ES-I3 (cell line): ENCODE measurements at regions not wholly inside any gene's neighbourhood (a gene's known extent, or its start where the extent isn't known, plus 50 kb on each side); places are given as distances from the start of the nearest gene placed in this dataset.

Source experiments
- H3K36me3 ChIP-seq: 2 replicates; pipeline ENCODE4 v1.6.1; 2013; ENCODE audit warnings: mild to moderate bottlenecking, low read length, control low read depth, moderate library complexity; ENCODE audit not compliant: insufficient read depth
- H3K4me1 ChIP-seq: 2 replicates; pipeline ENCODE4 v1.6.1; 2013; ENCODE audit warnings: mild to moderate bottlenecking, control low read depth, low read length; ENCODE audit not compliant: insufficient read depth
- H3K9ac ChIP-seq: 2 replicates; pipeline ENCODE4 v1.6.1; 2013; ENCODE audit warnings: low read depth, mild to moderate bottlenecking, low read length, moderate library complexity
- H3K9me3 ChIP-seq: 2 replicates; pipeline ENCODE4 v1.6.1; 2013; ENCODE audit warnings: mild to moderate bottlenecking, low read length, moderate library complexity; ENCODE audit not compliant: control insufficient read depth, insufficient read depth

DNA sequence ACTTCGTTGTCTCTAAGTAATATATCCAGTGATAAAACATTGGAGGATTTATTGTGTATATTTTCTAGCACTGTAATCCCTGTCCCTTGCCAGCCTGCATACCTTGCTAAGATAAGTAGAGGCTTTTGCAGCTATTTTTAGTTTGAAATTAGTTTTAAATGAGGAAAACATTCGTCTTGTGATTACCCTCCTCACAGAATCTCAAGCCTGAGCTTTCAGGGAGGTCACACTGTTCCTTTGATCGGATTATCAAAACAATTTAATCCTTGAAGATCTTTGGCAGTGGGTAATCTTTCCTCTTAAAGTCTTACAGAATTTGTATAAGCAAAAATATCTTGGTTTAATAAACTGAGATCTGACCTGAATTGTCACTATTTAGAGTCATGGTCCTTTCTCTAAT lies 897.0 kb upstream of the CELF2 start:
- Histone ChIP-seq H3K4me1 (no peaks in the 10 kb centered on the region), H3K9ac (no peak overlapping the region), H3K9me3 (no peaks in the 10 kb centered on the region), H3K36me3 (no peaks in the 10 kb centered on the region)

DNA sequence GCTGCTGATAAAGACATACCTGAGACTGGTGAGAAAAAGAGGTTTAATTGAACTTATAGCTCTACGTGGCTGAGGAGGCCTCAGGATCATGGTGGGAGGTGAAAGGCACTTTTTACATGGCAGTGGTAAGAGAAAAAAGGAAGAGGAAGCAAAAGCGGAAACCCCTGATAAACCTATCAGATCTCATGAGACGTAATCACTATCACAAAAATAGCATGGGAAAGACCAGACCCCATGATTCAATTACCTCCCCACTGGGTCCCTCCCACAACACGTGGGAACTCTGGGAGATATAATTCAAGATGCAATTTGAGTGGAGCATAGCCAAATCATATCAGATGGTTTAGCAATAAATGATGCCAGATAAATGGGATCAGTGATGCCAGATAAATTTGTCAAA lies 892.0 kb upstream of the CELF2 start:
- H3K9ac ChIP-seq = no peak overlapping the region
- no peaks in the 10 kb centered on the region for H3K4me1 ChIP-seq
- no peaks in the 10 kb centered on the region for H3K9me3 ChIP-seq
- no peaks in the 10 kb centered on the region for H3K36me3 ChIP-seq

DNA sequence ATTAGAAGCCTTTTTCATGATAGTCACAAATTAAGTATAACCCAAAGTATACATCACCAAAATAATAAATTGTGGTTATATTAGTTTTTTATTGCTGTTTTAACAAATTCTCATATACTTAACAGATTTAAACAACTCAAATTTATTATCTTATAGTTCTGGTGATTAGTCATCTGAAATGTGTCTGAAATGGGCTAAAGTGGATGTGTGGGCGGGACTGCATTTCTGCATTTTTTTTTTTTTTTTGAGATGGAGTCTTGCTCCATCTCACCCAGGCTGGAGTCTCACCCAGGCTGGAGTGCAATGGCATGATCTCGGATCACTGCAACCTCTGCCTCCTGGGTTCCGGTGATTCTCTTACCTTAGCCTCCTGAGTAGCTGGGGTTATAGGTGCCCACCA lies 891.5 kb upstream of the CELF2 start:
- no peaks in the 10 kb centered on the region for H3K9me3 ChIP-seq
- no peaks in the 10 kb centered on the region for H3K36me3 ChIP-seq
- no peak overlapping the region for H3K9ac ChIP-seq
- H3K4me1 ChIP-seq = no peaks in the 10 kb centered on the region

DNA sequence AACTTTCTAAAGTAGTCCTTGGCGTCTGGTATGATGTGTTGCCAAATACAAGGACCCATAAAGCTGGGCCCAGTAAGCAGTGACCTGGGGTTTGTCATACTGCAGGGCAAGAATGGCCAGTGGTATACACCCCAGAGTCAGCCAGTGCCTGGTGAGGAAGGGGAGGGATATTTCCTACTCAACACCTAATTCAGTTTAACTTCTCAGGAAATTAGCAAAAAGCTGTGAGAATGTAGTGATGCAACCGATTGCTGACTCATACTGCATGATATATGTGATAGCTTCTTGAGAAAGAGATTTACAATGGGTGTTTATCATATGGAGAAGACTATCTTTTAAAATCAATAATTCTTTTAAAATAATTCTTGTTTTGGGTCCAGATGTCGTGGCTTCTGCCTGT lies 889.3 kb upstream of the CELF2 start:
- no peaks in the 10 kb centered on the region for H3K36me3 ChIP-seq
- H3K9ac ChIP-seq = no peak overlapping the region
- no peaks in the 10 kb centered on the region for H3K9me3 ChIP-seq
- H3K4me1 ChIP-seq = no peaks in the 10 kb centered on the region

DNA sequence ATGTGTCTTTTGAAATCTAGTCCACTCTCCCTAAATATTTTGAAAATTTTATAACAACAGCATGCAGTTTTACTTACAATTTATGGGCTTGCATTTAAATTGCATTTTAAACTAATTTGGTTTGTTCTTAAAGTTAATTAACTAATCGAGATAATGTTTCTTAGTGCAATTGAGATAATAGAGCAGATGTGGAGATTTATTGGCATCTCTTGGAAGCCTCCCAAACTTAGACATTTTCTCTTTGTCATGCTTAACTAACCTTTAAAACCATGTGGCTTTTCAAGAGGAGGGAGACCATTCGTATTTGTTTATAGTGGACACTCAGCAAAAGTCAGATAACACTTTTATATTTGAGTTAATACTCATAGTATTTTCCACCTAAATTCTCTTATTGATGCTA lies 887.0 kb upstream of the CELF2 start:
- no peak overlapping the region for H3K9ac ChIP-seq
- no peaks in the 10 kb centered on the region for H3K4me1 ChIP-seq
- H3K36me3 ChIP-seq = no peaks in the 10 kb centered on the region
- H3K9me3 ChIP-seq = no peaks in the 10 kb centered on the region

DNA sequence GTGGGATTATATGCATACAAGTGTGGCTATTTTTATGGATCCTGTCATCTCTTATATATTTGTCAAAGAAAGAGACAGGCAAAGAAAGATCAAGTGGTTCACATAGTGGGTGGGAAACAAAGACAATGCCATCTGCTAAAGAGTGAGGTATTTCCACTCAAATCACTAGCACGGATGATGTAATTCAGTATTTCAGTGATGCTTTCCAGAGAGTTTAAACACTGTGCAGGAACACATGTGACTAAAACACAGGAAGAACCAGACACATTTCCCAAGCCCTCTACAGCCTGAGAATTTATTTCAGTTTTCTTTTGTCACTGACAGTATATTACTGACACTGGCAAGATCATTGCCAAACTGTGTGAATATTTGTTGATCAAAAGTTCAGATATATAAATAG lies 885.7 kb upstream of the CELF2 start:
- no peak overlapping the region for H3K9ac ChIP-seq
- H3K36me3 ChIP-seq = no peaks in the 10 kb centered on the region
- no peaks in the 10 kb centered on the region for H3K9me3 ChIP-seq
- H3K4me1 ChIP-seq = no peaks in the 10 kb centered on the region

DNA sequence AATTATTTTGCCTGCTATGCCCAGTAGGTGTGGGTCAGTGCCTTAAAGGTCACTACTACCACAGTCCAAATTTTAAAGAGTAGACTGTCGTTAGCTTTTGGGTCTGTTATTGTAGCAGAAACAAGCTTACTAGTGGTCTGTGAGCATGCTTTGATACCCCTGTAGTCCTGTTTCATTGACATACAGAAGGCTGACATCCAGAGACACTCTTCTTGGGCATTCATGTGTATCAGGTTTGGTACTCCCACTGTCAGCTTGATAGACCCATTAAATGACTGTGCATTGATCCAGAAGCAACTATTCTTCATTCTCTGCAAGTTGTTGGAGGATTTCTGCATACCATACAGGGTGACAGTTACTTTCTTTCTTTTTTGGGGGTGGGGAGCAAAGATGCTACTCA lies 884.4 kb upstream of the CELF2 start:
- no peaks in the 10 kb centered on the region for H3K9me3 ChIP-seq
- H3K9ac ChIP-seq = no peak overlapping the region
- no peaks in the 10 kb centered on the region for H3K36me3 ChIP-seq
- H3K4me1 ChIP-seq = no peaks in the 10 kb centered on the region

DNA sequence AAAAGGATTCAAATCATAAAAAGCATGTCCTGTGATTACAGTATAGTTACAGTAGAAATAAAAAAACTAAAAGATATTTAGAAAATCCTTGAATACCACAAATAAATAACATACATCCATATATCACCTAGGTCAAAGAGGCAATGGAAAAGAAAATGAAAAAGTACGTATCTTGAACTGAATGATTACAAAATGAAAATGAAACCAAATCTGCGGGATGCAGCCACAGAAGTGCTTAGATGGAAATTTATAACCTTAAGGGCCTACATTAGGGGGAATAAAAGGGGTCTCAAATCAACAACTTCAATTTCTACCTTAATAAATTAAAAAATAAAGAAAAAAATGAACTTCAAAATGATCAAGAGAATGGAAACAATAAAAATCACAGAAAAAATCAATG lies 879.0 kb upstream of the CELF2 start:
- no peaks in the 10 kb centered on the region for H3K36me3 ChIP-seq

DNA sequence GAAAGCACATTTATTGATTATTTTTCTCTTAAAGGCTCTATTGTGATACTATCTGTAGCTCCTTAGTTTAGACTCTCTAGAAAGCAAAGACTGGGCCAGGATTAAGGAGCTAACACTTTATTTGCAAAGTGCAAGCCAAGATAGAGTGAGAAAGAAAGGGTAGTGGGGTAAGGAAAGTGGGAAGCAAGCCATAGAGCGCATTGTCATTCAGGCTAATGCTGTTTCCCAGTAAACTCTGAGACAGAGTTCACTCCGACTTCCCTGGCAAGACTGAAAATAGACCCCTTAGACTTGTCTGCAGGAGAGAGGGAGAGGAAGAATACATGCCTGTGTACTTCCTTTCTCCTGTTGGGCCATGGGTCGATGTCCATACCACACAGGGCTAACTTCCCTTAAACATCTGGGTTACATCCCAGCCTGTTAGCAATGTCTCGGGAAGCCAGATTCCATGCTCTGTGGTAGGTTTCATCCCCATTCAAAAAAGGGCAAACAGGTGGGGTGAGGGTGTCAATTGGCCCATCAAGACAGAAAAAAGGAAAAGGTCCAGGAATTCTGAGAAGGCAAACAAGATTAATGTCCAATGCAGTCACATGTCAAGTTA lies 875.8 kb upstream of the CELF2 start:
- H3K36me3 ChIP-seq = no peaks in the 10 kb centered on the region
- H3K9ac ChIP-seq = no peak overlapping the region
- no peaks in the 10 kb centered on the region for H3K9me3 ChIP-seq
- H3K4me1 ChIP-seq = peaks cover 4% of the 10 kb centered on the region; the same call in 1 of the 2 replicates

More for the DNA sequence above, 879.0 kb upstream of the CELF2 start:
- Histone ChIP-seq H3K9ac (no peak overlapping the region), H3K4me1 (peaks cover 4% of the 10 kb centered on the region; the same call in 1 of the 2 replicates), H3K9me3 (no peaks in the 10 kb centered on the region)

DNA sequence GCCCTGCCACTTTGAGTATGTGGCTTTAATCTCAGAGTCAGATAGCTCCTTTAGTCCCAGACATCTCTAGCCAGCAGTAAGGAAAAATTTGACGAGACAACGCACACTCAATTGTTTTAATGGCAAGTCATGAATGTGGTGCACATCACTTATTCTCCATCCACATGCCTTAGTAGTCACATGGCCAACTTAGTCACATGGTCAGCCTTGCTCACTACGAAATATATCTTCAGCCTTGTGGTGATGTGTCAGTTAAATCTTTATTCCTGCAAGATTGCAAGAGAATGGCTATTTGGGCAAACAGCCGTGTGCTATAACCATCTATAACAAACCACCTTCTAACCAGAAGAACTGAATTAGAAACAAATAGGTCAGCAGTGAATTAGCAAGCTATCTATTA lies 871.1 kb upstream of the CELF2 start:
- H3K9ac ChIP-seq = no peak overlapping the region
- no peaks in the 10 kb centered on the region for H3K36me3 ChIP-seq
- H3K4me1 ChIP-seq = peaks cover 4% of the 10 kb centered on the region; the same call in 1 of the 2 replicates
- H3K9me3 ChIP-seq = no peaks in the 10 kb centered on the region

DNA sequence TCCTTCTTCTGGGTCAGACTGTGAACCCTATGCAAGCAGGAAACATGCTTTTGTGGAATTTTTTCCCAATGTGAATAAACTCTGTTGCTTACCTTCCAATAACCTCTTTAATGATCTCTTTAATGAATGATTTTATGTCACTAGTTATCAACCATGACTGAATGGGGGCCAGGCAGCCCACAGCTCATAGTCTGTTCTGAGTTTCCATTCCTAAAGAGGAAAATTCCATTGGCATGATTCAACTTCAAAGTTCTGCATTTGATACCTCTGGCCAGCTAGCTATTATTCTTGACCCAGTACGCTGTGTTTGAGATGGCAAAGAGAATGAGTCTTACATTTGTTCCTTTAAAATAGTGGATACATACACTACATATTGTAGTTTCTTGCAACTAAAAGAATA lies 867.8 kb upstream of the CELF2 start:
- Histone ChIP-seq H3K9me3 (no peaks in the 10 kb centered on the region), H3K4me1 (no peaks in the 10 kb centered on the region), H3K36me3 (no peaks in the 10 kb centered on the region), H3K9ac (no peak overlapping the region)

DNA sequence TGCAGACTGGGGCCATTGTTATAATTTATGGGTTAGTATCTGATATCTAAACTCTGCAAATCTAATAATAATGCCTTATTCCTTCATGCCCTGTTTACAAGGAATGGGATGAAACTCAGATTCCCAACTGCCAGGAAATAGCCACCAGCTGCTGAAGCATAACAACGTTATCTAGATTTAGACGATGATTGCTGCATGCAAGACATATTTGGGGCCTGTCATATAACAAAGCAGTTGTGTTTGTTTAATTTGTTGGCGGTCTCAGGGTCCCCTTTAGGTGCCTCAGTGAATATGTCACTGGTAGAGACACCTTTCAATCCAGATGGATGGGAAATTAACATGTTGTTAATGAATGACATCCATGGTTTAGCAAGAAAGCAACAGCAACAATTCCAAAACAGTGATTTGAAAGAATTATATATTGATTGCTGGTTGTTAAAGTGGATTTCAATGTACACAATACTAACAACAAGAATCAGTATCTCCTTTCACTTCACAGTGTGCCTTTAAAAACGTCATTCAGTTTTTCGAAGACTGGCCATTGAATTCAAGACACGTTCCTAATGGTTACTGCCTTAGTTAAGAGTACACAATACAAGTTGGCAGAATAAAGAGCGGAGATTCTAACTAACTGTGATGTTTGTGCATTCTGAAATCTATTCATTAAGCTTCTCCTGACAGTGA lies 860.6 kb upstream of the CELF2 start:
- Histone ChIP-seq H3K9me3 (peaks cover 8% of the 10 kb centered on the region), H3K4me1 (no peaks in the 10 kb centered on the region), H3K9ac (no peak overlapping the region), H3K36me3 (no peaks in the 10 kb centered on the region)

DNA sequence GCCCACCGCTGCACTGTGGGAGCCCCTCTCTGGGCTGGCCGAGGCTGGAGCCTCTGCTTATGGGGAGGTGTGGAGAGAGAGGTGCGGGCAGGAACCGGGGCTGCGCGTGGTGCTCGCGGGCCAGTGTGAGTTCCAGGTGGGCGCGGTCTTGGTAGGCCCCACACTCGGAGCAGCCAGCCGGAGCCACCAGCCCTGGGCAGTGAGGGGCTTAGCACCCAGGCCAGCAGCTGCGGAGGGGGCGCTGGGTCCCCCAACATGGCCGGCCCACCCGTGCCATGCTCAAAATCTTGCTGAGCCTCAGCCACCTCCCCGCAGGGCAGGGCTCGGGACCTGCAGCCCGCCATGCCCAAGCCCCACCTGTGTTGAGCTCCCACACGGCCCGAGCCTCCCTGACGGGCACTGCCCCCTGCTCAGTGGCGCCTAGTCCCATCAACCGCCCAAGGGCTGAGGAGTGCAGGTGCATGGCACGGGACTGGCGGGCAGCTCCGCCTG lies 856.8 kb upstream of the CELF2 start:
- Histone ChIP-seq H3K9me3 (peaks cover 14% of the 10 kb centered on the region), H3K4me1 (peaks cover 9% of the 10 kb centered on the region; the same call in 1 of the 2 replicates), H3K36me3 (no peaks in the 10 kb centered on the region; the same call in 1 of the 2 replicates), H3K9ac (no peak overlapping the region)

DNA sequence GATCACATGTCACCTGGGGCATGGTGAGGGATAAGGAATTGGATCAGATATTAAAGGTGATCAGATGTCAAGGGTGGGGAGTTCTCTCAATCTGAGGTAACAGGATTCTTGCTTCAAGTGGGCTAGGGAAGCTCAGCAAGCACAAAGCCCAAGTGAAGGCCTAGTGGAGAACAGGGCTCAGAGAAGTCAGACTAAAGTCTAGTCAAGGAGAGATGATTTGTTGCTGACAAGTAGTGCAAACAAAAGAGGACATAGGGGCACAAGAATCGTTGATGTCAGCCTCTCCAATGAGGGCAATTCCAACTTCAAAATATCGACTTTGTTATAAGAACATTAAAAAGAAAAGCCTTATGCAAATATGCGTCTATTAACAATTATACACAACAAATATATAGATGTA lies 852.8 kb upstream of the CELF2 start:
- no peaks in the 10 kb centered on the region; the same call in 1 of the 2 replicates for H3K36me3 ChIP-seq
- H3K9me3 ChIP-seq = peaks cover 9% of the 10 kb centered on the region
- peaks cover 19% of the 10 kb centered on the region; the same call in 1 of the 2 replicates for H3K4me1 ChIP-seq
- H3K9ac ChIP-seq = no peak overlapping the region

DNA sequence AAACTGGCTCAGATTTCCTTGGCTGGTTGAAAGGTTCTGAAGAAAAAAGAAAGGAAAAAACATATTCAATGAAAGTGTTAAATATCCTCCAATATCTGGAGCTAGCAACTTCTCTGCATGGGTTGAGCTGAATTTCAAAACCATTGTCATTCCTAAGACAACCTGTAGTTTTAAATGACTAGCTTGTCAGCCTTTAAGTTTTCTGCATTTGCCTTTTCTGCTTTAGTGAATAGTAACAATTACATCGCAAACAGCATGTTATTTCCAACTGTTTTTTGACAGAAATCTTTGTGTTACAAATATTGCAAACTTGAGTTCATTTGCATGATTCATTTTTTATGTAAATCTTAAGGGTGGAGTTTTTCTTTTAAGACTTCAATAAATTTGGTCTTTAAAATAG lies 852.3 kb upstream of the CELF2 start:
- Histone ChIP-seq H3K36me3 (no peaks in the 10 kb centered on the region; the same call in 1 of the 2 replicates), H3K4me1 (peaks cover 19% of the 10 kb centered on the region; the same call in 1 of the 2 replicates), H3K9ac (no peak overlapping the region), H3K9me3 (peaks cover 5% of the 10 kb centered on the region)
